Pancreas (tissue), 10 donors: ENCODE measurements at regions not wholly inside any gene's neighbourhood (a gene's known extent, or its start where the extent isn't known, plus 50 kb on each side); places are given as distances from the start of the nearest gene placed in this dataset.
"Not testable (repeated sequence)": the region's sequence is repeated elsewhere in the genome, so short reads cannot be mapped to it uniquely, and the experiment has no call there.

Experiments
- ATAC-seq, 4 donors: fragments of 200-7000 bp; cut with Tn5 transposase; one replicate each; pipeline versions ENCODE4 v1.8.0 to v1.9.1; 2020; ENCODE audit warnings: mild to moderate bottlenecking in 4 of 4, moderate library complexity in 4 of 4
- DNase-seq, 6 donors: peaks; one replicate each; pipeline ENCODE4 v3.0.0-alpha.2; 2020
- FAIRE-seq: peaks from 2 replicates; lab custom pipeline; 2012; peaks lifted over from hg19 to GRCh38; lab: Jason Lieb, UNC
- H3K27ac ChIP-seq, 4 donors: fragments of 200-600 bp; sonication (generic); 1 replicate in 3 of 4; 2 replicates in 1 of 4; pipeline versions ENCODE4 v1.5.0 to v1.8.0; 2020
- H3K27me3 ChIP-seq, 4 donors: fragments of 200-600 bp; one replicate each; pipeline ENCODE4 v1.8.0; 2021
- H3K36me3 ChIP-seq, 3 donors: fragments of 200-600 bp; sonication (generic) in 1 of 3; one replicate each; pipeline versions ENCODE4 v1.5.0 to v1.8.0; 2020 to 2021
- H3K4me1 ChIP-seq, 3 donors: fragments of 200-600 bp; one replicate each; pipeline ENCODE4 v1.8.0; 2021
- H3K4me3 ChIP-seq, 4 donors: fragments of 200-600 bp; sonication (generic) in 2 of 4; one replicate each; pipeline versions ENCODE4 v1.5.0 to v1.8.0; 2020 to 2021
- H3K9me3 ChIP-seq, 4 donors: fragments of 200-600 bp; one replicate each; pipeline ENCODE4 v1.8.0; 2021
- WGBS, 2 donors: extraction: QIAGEN DNeasy Blood & Tissue Kit; methylation state at CpG; one replicate each; pipeline ENCODE4 v1.1.7; 2013; 5-methylcytosine and 5-hydroxymethylcytosine counted together
- intact Hi-C, 3 donors: fragments of 100-400 bp; cut with DNase I; formaldehyde crosslinking; loops; one replicate each; pipeline versions ENCODE4 v1.11.1 to v1.14.2; 2022
- TF ChIP-seq, protein P1 (sequence below), 4 donors: fragments of 200-600 bp; sonication (generic) in 3 of 4; IDR thresholded peaks; one replicate each; pipeline versions ENCODE4 v1.5.0 to v1.8.0; 2021; ENCODE audit warnings: antibody characterized with exemption in 4 of 4
- donor health status: healthy with polysubstance abuse.
- donor health status: DM: no; HTN: no; CAD: no; lungs with moderate emphysema.
- donor health status: DM: no; HTN: no; CAD: no.
- donor health status: control.
- donor health status: control.
- donor health status: Bipolar disorder and iron deficiency.
- donor health status: DM: yes; HTN: yes; CAD: no.
- donor health status: DM: no; HTN: no; CAD: no.
- donor health status: DM: no; HTN: no; CAD: no.
- donor health status: DM: yes; HTN: yes; CAD: no.

DNA sequence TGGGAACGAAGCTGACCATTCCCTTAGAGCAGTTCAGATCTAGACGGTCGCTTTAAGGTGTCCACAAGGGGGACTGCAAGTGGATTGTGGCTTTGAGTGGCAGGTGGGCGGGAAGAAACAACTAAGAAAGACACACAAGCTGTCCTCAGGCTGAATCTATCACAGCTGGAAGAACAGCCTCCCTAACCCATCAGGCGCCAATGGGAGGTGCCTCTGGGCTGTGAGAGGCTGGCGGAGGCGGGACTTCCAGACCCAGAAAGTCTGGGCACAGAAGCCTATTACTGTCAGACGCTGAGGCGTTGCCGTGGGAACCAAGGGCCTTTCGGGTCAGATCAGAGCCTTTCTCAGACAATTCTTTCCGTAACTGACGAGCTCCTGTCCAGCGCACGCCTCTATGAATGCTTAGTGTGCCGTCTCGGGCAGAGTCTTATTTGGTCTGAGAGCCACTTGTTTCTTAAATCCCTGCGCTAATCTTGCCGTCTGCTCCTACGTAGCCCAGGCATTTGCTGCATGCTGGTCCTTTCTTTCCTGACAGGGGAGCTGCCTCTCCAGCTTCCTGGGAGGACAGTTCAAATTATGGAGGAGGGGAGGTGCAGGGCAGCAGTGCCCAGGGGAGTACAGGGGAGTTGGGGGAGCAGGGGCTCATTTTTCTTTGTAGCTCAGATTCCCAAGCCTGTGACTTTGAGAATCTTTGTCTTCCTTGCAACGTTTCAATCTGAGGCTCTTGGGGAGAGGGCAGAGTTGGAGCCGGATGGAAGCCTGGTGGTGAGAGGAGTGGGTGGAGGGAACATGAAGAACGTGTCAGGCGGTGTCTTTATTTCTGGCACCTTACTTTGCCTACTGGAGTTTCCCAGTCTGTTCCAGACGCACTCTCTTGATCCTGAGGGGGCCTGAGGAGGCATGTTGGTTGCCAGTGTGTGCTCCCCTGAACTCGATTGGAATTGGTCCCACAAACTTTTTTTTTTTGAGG, 618.7 kb downstream of the KCNJ18 start:
- no peaks in the 10 kb centered on the region for H3K4me1 ChIP-seq
- no peaks in the 10 kb centered on the region for H3K9me3 ChIP-seq
- H3K36me3 ChIP-seq: no peaks in the 10 kb centered on the region
- DNase-seq (no peak), FAIRE-seq (no peak), ATAC-seq (no peak)
- 37 to 46% methylated on average over 26 of the region's 26 CpGs for WGBS, 2 donors
- no peaks in the 10 kb centered on the region for H3K27me3 ChIP-seq
- no peak overlapping the region for H3K4me3 ChIP-seq
- TF ChIP-seq, protein P1, sequence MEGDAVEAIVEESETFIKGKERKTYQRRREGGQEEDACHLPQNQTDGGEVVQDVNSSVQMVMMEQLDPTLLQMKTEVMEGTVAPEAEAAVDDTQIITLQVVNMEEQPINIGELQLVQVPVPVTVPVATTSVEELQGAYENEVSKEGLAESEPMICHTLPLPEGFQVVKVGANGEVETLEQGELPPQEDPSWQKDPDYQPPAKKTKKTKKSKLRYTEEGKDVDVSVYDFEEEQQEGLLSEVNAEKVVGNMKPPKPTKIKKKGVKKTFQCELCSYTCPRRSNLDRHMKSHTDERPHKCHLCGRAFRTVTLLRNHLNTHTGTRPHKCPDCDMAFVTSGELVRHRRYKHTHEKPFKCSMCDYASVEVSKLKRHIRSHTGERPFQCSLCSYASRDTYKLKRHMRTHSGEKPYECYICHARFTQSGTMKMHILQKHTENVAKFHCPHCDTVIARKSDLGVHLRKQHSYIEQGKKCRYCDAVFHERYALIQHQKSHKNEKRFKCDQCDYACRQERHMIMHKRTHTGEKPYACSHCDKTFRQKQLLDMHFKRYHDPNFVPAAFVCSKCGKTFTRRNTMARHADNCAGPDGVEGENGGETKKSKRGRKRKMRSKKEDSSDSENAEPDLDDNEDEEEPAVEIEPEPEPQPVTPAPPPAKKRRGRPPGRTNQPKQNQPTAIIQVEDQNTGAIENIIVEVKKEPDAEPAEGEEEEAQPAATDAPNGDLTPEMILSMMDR (IDR thresholded peaks at IDR 0.05): no peak
- H3K27ac ChIP-seq: no peak overlapping the region
- intact Hi-C loops: no loop called here

DNA sequence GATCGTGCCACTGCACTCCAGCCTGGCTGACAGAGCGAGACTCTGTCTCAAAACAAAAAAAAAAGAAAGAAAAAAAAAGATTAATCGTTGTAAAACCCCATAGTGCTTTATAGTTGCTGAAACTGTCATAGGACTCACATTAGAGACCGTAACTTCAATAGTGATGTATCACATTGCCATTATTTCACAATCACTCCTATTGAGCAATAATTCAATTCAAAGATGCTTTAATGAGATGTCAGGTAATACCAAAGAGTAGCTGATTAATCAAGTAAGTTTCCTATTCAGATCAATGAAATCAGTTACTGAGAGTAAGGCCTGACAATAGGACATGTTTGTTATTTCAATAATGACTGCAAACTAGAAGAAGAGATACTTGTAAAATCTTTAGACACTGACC, 628.7 kb downstream of the KCNJ18 start:
- intact Hi-C loops, FAIRE-seq, ATAC-seq, H3K4me3 ChIP-seq, DNase-seq, H3K27me3 ChIP-seq, H3K36me3 ChIP-seq, H3K4me1 ChIP-seq, H3K9me3 ChIP-seq, H3K27ac ChIP-seq: not testable (repeated sequence)
- 56 to 64% methylated on average over 4 of the region's 4 CpGs for WGBS, 2 donors

DNA sequence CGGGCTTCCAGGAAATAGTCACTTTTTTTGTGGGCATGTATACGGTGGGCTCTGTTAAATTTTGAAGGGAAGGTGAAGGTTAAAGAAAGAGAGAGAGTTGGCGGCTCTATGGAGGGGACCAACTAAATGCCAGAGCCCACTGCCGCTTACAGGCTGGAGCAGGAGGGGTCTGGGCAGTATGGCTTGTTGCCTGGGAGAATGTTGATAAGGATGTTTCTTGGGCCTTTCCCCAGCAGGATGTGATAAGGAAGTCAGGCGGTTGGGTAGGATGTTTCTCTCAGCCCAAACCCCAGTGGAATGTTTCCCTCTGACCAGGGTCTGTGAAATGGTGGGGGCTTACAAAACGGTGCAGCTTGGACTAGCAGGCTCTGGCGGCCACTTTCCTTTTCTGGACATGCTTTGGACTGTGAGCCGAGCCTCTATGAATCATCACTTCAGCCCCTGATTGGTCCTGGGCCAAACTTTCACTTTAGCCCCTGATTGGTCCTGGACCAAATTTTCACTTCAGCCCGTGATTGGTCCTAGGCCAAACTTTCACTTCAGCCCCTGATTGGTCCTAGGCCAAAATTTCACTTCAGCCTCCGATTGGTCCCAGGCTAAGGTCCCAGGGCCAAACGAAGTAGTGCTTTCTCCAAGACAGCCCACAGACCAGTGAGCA, 630.7 kb downstream of the KCNJ18 start:
- H3K27ac ChIP-seq, intact Hi-C loops, H3K4me1 ChIP-seq, DNase-seq, H3K9me3 ChIP-seq, ATAC-seq, H3K36me3 ChIP-seq, H3K4me3 ChIP-seq, H3K27me3 ChIP-seq, FAIRE-seq: not testable (repeated sequence)
- WGBS, 2 donors: 51 to 66% methylated on average over 11 of the region's 11 CpGs

DNA sequence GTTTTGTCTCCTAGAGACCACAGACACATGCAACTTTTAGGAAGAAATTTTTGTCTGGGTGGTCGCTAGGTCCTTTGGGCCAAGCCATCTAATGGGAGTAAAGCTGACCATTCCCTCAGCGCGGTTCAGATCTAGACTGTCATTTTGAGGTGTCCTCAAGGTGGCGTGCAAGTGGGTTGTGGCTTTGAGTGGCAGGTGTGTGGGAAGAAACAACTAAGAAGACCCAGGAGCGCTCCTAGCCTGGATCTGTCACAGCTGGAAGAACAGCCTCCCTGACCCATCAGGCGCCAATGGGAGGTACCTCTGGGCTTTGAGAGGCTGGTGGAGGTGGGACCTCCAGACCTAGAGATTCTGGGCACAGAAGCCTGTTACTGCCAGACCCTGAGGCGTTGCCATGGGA, 645.1 kb downstream of the KCNJ18 start:
- ATAC-seq: no peak

DNA sequence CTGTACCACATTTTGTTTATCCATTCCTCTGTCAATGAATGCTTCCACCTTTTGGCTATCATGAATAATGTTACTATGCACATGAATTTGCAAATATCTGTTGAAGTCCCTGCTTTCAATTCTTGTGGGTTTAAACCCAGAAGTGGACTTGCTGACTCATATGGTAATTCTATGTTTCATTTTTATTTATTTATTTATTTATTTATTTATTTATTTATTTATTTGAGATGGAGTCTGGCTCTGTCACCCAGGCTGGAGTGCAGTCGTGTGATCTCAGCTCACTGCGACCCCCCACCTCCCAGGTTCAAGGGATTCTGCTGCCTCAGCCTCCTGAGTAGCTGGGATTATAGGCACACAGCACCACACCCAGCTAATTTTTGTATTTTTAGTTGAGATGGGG, 664.3 kb downstream of the KCNJ18 start:
- FAIRE-seq, H3K4me3 ChIP-seq, H3K9me3 ChIP-seq, H3K4me1 ChIP-seq, intact Hi-C loops, H3K27me3 ChIP-seq, DNase-seq, H3K36me3 ChIP-seq, H3K27ac ChIP-seq, ATAC-seq: not testable (repeated sequence)
- WGBS, 2 donors: 39 to 48% methylated on average over 2 of the region's 2 CpGs

More for the DNA sequence above, 645.1 kb downstream of the KCNJ18 start:
- no peaks in the 10 kb centered on the region for H3K27me3 ChIP-seq
- H3K4me1 ChIP-seq: no peaks in the 10 kb centered on the region
- no peaks in the 10 kb centered on the region for H3K9me3 ChIP-seq
- no peaks in the 10 kb centered on the region for H3K36me3 ChIP-seq
- intact Hi-C loops: no loop called here
- TF ChIP-seq, protein P1 (IDR thresholded peaks at IDR 0.05): no peak
- no peak for DNase-seq
- WGBS, 2 donors: 39 to 41% methylated on average over 7 of the region's 7 CpGs
- H3K27ac ChIP-seq: no peak overlapping the region
- no peak for FAIRE-seq
- no peak overlapping the region for H3K4me3 ChIP-seq

DNA sequence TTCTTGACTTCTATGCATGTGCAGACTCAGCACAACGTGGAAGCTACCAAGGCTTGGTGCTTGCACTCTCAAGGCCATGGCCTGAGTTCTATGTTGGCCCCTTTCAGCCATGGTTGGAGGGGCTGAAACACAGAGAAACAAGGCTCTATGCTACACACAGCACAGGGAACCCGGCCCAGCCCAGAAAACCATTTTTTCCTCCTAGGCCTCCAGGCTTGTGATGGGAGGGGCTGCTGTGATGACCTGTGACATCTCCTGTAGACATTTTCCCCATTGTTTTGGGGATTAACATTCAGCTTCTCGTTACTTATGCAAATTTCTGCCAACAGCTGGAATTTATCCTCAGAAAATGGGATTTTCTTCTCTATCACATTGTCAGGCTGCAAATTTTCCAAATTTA, 678.7 kb downstream of the KCNJ18 start:
- H3K4me1 ChIP-seq, intact Hi-C loops, H3K9me3 ChIP-seq, FAIRE-seq, H3K4me3 ChIP-seq, DNase-seq, ATAC-seq, H3K27ac ChIP-seq, H3K27me3 ChIP-seq, H3K36me3 ChIP-seq: not testable (repeated sequence)
- 19 to 29% methylated on average over 3 of the region's 3 CpGs for WGBS, 2 donors
